SKM-1 (cell line): ENCODE measurements at regions not wholly inside any gene's neighbourhood (a gene's known extent, or its start where the extent isn't known, plus 50 kb on each side); places are given as distances from the start of the nearest gene placed in this dataset.
A peak's percentile ranks its signal among the peaks of the same experiment; 100 is the strongest.

Experiments used
- DNase-seq: peaks from one replicate; lab custom pipeline; 2025; ENCODE audit not compliant: unreplicated experiment; lab: John Stamatoyannopoulos, UW

GRCh38 chr11:90380206-90380605 is 157.4 kb upstream of the CHORDC1 start:
- DNase-seq = no peak

- no peak for DNase-seq
Observed at GRCh38 chr11:90373971-90374370, 151.1 kb upstream of the CHORDC1 start.

- no peak for DNase-seq
Observed at GRCh38 chr11:90364527-90364926, 141.7 kb upstream of the CHORDC1 start.

- no peak for DNase-seq
Observed at GRCh38 chr11:90363739-90364138, 140.9 kb upstream of the CHORDC1 start.

GRCh38 chr11:90355200-90355599 is 132.4 kb upstream of the CHORDC1 start:
- DNase-seq = no peak

GRCh38 chr11:90349731-90350130 is 126.9 kb upstream of the CHORDC1 start:
- DNase-seq = no peak

GRCh38 chr11:90344546-90344945 is 121.7 kb upstream of the CHORDC1 start:
- no peak for DNase-seq

GRCh38 chr11:90343673-90344072 is 120.8 kb upstream of the CHORDC1 start:
- peak; percentile 34 for DNase-seq

GRCh38 chr11:90341986-90342385 is 119.1 kb upstream of the CHORDC1 start:
- DNase-seq = no peak

GRCh38 chr11:90332415-90332814 is 109.6 kb upstream of the CHORDC1 start:
- no peak for DNase-seq

GRCh38 chr11:90330632-90331031 is 107.8 kb upstream of the CHORDC1 start:
- no peak for DNase-seq

- peak; percentile 7 for DNase-seq
Observed at GRCh38 chr11:90329043-90329442, 106.2 kb upstream of the CHORDC1 start.

- DNase-seq = no peak
Observed at GRCh38 chr11:90326647-90327046, 103.8 kb upstream of the CHORDC1 start.

GRCh38 chr11:90323289-90323688 is 100.4 kb upstream of the CHORDC1 start:
- DNase-seq = no peak

- no peak for DNase-seq
Observed at GRCh38 chr11:90321018-90321417, 98.2 kb upstream of the CHORDC1 start.

GRCh38 chr11:90318651-90319050 is 95.8 kb upstream of the CHORDC1 start:
- DNase-seq = no peak

- no peak for DNase-seq
Observed at GRCh38 chr11:90310210-90310609, 87.4 kb upstream of the CHORDC1 start.

GRCh38 chr11:90309693-90310092 is 86.8 kb upstream of the CHORDC1 start:
- no peak for DNase-seq

- DNase-seq = no peak
Observed at GRCh38 chr11:90294526-90294925, 71.7 kb upstream of the CHORDC1 start.

GRCh38 chr11:90294091-90294490 is 71.2 kb upstream of the CHORDC1 start:
- no peak for DNase-seq

- peak; percentile 9 for DNase-seq
Observed at GRCh38 chr11:90288212-90288821, 65.5 kb upstream of the CHORDC1 start.

- DNase-seq = no peak
Observed at GRCh38 chr11:90286640-90287039, 63.8 kb upstream of the CHORDC1 start.

GRCh38 chr11:90284171-90284570 is 61.3 kb upstream of the CHORDC1 start:
- DNase-seq = peak; percentile 2
